ENCODE measurements at regions not wholly inside any gene's neighbourhood (a gene's known extent, or its start where the extent isn't known, plus 50 kb on each side); places are given as distances from the start of the nearest gene placed in this dataset.

DNA sequence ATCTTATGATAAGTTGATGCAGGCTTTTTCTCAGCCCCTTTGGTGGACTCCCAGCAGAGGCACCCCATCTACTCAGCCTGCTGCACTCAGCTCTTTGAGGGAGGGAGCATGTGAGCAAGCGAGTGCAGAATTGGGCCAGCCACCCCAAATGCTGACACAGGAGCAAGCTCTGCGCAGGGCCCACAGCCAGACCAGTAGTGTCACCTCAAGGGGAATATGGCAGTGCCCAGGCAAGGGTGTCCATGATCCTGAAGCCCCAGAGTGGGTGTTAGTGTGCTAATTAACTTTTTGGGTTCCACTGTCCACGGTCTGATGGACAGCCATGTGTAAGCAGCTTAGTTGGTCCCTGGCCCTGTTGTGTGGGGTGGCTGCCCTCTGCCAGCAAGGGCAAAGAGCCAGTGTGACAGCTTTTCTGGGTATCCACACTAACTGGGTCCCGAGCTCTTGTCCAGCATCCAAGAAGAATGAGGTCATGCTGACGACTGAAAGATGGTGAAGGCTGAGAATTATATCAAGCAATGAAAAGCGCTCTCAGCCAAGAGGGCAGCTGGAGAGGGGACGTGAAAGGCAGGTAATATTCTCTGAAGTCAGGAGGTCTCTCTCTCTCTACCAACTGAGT is 898.3 kb upstream of the PCDH9 start:
- Histone ChIP-seq H3K27ac (no peak overlapping the region), H3K27me3 (no peaks in the 10 kb centered on the region), H3K4me1 (no peaks in the 10 kb centered on the region), H3K36me3 (no peaks in the 10 kb centered on the region), H3K4me3 (replicated peaks in 1 of 3) (no peak overlapping the region), H3K9me3 (no peaks in the 10 kb centered on the region)
- TF ChIP-seq POLR2A (IDR thresholded peaks at IDR 0.05) = no peak
- TF ChIP-seq, protein P1, sequence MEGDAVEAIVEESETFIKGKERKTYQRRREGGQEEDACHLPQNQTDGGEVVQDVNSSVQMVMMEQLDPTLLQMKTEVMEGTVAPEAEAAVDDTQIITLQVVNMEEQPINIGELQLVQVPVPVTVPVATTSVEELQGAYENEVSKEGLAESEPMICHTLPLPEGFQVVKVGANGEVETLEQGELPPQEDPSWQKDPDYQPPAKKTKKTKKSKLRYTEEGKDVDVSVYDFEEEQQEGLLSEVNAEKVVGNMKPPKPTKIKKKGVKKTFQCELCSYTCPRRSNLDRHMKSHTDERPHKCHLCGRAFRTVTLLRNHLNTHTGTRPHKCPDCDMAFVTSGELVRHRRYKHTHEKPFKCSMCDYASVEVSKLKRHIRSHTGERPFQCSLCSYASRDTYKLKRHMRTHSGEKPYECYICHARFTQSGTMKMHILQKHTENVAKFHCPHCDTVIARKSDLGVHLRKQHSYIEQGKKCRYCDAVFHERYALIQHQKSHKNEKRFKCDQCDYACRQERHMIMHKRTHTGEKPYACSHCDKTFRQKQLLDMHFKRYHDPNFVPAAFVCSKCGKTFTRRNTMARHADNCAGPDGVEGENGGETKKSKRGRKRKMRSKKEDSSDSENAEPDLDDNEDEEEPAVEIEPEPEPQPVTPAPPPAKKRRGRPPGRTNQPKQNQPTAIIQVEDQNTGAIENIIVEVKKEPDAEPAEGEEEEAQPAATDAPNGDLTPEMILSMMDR (IDR thresholded peaks at IDR 0.05) = no peak
- 90 to 92% methylated on average over 7 of the region's 7 CpGs for WGBS, 2 donors
- DNase-seq = no peak
- intact Hi-C loops (cut with DNase I) = no loop called here

DNA sequence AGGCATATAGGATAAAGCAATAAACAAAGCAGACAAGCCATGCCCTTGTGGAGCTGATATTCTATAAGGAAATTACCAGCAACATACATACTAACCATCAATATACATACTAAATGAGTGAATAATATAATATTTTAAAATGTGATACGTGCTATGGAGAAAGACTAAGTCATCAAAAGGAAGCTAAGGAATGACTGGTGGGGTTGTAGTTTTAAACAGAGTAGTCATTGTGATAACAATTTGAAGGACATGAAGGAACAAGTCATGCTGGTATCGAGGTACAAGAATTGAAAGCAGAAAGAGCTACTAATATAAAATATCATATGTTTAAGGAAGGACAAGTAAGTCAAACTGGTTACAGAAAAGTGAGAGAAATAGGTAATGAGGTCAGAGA is 894.9 kb upstream of the PCDH9 start:
- 30 to 36% methylated on average over 2 of the region's 2 CpGs for WGBS, 2 donors
- DNase-seq = no peak

DNA sequence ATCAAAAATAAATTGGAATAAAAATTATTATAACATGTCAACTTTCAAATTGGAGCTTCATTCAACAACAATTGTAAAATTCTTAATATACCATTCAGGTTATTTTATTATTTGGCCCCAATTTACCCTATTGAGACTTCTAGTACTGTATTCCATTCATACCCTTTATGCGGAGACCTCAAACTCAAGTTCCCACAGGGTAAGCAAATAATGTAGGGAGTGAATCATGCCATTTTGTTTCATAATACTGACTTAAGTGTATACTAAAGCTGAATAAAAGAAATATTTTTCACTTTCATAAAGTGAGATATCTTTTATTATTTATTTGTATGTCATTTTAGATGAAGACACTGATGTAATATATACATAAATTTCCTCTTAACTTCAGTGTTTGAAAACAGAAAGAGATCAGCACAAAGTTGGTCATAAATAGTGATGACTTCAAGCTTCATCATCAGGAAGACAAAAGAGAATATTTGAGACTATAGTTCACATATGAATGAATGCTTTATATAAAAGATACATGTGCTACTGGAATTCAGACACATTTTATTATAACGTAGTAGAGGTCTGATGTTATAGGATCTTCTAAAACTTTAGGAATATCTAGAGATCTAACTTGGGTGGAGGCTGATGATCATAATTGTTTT is 894.4 kb upstream of the PCDH9 start:
- no peaks in the 10 kb centered on the region for H3K4me1 ChIP-seq
- H3K9me3 ChIP-seq = no peaks in the 10 kb centered on the region
- WGBS, 2 donors = 92 to 93% methylated on average over 2 of the region's 2 CpGs
- intact Hi-C loops (cut with DNase I) = no loop called here
- H3K4me3 ChIP-seq (replicated peaks in 1 of 3) = no peak overlapping the region
- no peak for TF ChIP-seq POLR2A (IDR thresholded peaks at IDR 0.05)
- TF ChIP-seq, protein P1 (IDR thresholded peaks at IDR 0.05) = no peak
- H3K36me3 ChIP-seq = no peaks in the 10 kb centered on the region
- no peak for DNase-seq
- H3K27ac ChIP-seq = no peak overlapping the region
- no peaks in the 10 kb centered on the region for H3K27me3 ChIP-seq

More for the DNA sequence above, 894.9 kb upstream of the PCDH9 start:
- no peak overlapping the region for H3K27ac ChIP-seq
- H3K9me3 ChIP-seq = no peaks in the 10 kb centered on the region
- no peaks in the 10 kb centered on the region for H3K36me3 ChIP-seq
- H3K27me3 ChIP-seq = no peaks in the 10 kb centered on the region
- intact Hi-C loops (cut with DNase I) = no loop called here
- H3K4me1 ChIP-seq = no peaks in the 10 kb centered on the region
- no peak overlapping the region for H3K4me3 ChIP-seq (replicated peaks in 1 of 3)
- TF ChIP-seq, protein P1 (IDR thresholded peaks at IDR 0.05) = no peak
- no peak for TF ChIP-seq POLR2A (IDR thresholded peaks at IDR 0.05)

DNA sequence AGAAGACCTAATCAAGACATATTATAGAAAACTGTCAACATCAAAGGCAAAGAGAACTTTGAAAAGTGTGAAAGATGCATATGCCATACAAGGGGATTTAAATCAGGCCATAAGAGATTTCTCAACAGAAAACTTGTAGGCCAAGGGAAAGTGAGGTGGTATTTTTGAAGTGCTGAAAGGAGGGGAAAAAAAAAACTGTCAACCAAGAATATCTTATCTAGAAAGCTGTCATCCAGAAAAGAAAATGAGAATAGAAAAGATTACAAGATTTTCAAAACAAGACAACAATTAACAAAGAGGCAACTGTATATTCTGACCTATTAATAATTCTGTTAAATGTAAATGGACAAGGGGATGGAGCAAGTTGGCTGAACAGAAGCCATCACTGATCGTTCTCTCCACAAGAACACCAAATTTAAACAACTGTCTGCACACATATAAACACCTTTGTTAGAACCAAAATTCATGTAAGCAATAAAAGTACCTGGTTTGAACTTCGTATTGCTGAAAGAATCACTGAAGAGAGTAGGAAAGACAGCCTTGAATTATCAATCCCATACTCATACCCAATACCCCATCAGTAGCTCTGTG is 880.1 kb upstream of the PCDH9 start:
- no peak for DNase-seq
- H3K4me3 ChIP-seq (replicated peaks in 1 of 3) = no peak overlapping the region
- WGBS, 2 donors = 70 to 82% methylated on average over 2 of the region's 2 CpGs
- no peaks in the 10 kb centered on the region for H3K27me3 ChIP-seq
- no peaks in the 10 kb centered on the region for H3K9me3 ChIP-seq
- no peaks in the 10 kb centered on the region for H3K36me3 ChIP-seq
- TF ChIP-seq, protein P1 (IDR thresholded peaks at IDR 0.05) = no peak
- no peak for TF ChIP-seq POLR2A (IDR thresholded peaks at IDR 0.05)
- intact Hi-C loops (cut with DNase I) = no loop called here
- H3K27ac ChIP-seq = no peak overlapping the region
- no peaks in the 10 kb centered on the region for H3K4me1 ChIP-seq

DNA sequence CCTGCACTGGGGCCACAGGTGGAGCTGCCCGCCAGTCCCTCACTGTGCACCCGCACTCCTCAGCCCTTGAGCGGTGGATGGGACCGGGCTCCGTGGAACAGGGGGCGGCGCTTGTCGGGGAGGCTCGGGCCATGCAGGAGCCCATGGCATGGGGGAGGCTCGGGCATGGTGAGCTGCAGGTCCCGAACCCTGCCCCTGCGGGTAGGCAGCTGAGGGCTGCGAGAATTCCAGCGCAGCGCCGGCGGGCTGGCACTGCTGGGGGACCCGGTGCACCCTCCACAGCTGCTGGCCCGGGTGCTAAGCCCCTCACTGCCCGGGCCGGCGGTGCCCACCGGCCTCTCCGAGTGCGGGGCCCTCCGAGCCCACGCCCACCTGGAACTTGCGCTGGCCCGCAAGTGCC is 877.5 kb upstream of the PCDH9 start:
- H3K4me3 ChIP-seq (replicated peaks in 1 of 3) = no peak overlapping the region
- intact Hi-C loops (cut with DNase I) = no loop called here
- H3K27me3 ChIP-seq = no peaks in the 10 kb centered on the region
- TF ChIP-seq, protein P1 (IDR thresholded peaks at IDR 0.05) = no peak
- no peak for TF ChIP-seq POLR2A (IDR thresholded peaks at IDR 0.05)
- WGBS, 2 donors = 91 to 100% methylated on average over 3 to 20 of the region's 29 CpGs
- H3K27ac ChIP-seq = no peak overlapping the region
- H3K9me3 ChIP-seq = no peaks in the 10 kb centered on the region
- H3K36me3 ChIP-seq = no peaks in the 10 kb centered on the region
- H3K4me1 ChIP-seq = no peaks in the 10 kb centered on the region
- DNase-seq = no peak
